ENCODE measurements at regions not wholly inside any gene's neighbourhood (a gene's known extent, or its start where the extent isn't known, plus 50 kb on each side); places are given as distances from the start of the nearest gene placed in this dataset.

- 0 out of 4 replicates have a peak, but pooled peaks cover 0 to 2% of the 10 kb centered on the region in 2 experiments for H3K4me1 Mint-ChIP-seq
Observed at GRCh38 chr4:165700855-165701254, 172.2 kb upstream of the TLL1 start.

More at GRCh38 chr4:165700855-165701254, 172.2 kb upstream of the TLL1 start:
- Histone ChIP-seq H2BK12ac (ENCODE audit: insufficient read length, low read depth, low read length) (no peak overlapping the region), H3K27me3 (ENCODE audit: insufficient read depth, low read length) (no peaks in the 10 kb centered on the region), H4K8ac (replicated peaks; ENCODE audit: insufficient read length, low read depth, low read length) (no peak overlapping the region), H3K14ac (ENCODE audit: insufficient read depth, low read length) (no peak overlapping the region), H2BK5ac (ENCODE audit: insufficient read length, low read length) (no peak overlapping the region), H2AK5ac (ENCODE audit: insufficient read length, low read length) (no peak overlapping the region), H3K4me2 (ENCODE audit: insufficient read depth, insufficient read length, low read length) (no peak overlapping the region), H2BK15ac (ENCODE audit: low read depth, low read length) (no peak overlapping the region), H3K79me1 (ENCODE audit: insufficient read depth, low read depth, low read length, poor library complexity, severe bottlenecking) (no peaks in the 10 kb centered on the region), H3T11ph (ENCODE audit: low read length) (no peak overlapping the region), H3K9ac (ENCODE audit: extremely low read depth, insufficient read length, low read length) (no peak overlapping the region), H4K5ac (ENCODE audit: insufficient read length, low read depth, low read length) (no peak overlapping the region), H2AFZ (ENCODE audit: low read length) (no peak overlapping the region), H2BK120ac (ENCODE audit: low read depth, low read length, poor library complexity, severe bottlenecking) (no peak overlapping the region), H3K23ac (ENCODE audit: insufficient read length, low read depth, low read length) (no peak overlapping the region), H4K91ac (ENCODE audit: insufficient read length, low read depth, low read length) (no peak overlapping the region), H3K4ac (ENCODE audit: low read depth, low read length) (no peak overlapping the region), H4K20me1 (ENCODE audit: control insufficient read depth, insufficient read depth, insufficient read length) (no peaks in the 10 kb centered on the region), H3K4me1 (ENCODE audit: insufficient read depth, low read length) (no peaks in the 10 kb centered on the region), H3K9me3 (ENCODE audit: control insufficient read depth, low read depth, low read length) (no peaks in the 10 kb centered on the region), H3K79me2 (ENCODE audit: insufficient read depth, low read length) (no peaks in the 10 kb centered on the region), H2BK20ac (ENCODE audit: low read depth, low read length, poor library complexity, severe bottlenecking) (no peak overlapping the region), H3K18ac (ENCODE audit: insufficient read length, low read depth, low read length) (no peak overlapping the region), H3K27ac (ENCODE audit: insufficient read length, low read depth, low read length) (no peak overlapping the region), H3K23me2 (ENCODE audit: insufficient read length, low read depth, low read length, poor library complexity, severe bottlenecking) (no peaks in the 10 kb centered on the region), H3K56ac (ENCODE audit: insufficient read length, low read depth, low read length) (no peak overlapping the region)
- H3K27ac Mint-ChIP-seq, result no peak overlapping the region
- H3K36me3 Mint-ChIP-seq (ENCODE audit: insufficient read depth in 1 of 3, low read depth in 3 of 3), result no peaks in the 10 kb centered on the region; a peak in 1 of 7 replicates
- no peaks in the 10 kb centered on the region; the same call in 1 of the 2 replicates for H3K27me3 Mint-ChIP-seq (ENCODE audit: low read depth)
- H3K4me3 Mint-ChIP-seq, result no peak overlapping the region
- TF ChIP-seq CTCF (conservative IDR thresholded peaks at IDR 0.05), result peak; percentile 67
- peak; percentile 50 for DNase-seq
- H3K9me3 Mint-ChIP-seq, result no peaks in the 10 kb centered on the region

Data from H9 (cell line).